ENCODE measurements at regions not wholly inside any gene's neighbourhood (a gene's known extent, or its start where the extent isn't known, plus 50 kb on each side); places are given as distances from the start of the nearest gene placed in this dataset.
"Not testable (repeated sequence)": the region's sequence is repeated elsewhere in the genome, so short reads cannot be mapped to it uniquely, and the experiment has no call there.

- Mint-ChIP-seq H3K4me3 (no peak overlapping the region), H3K36me3 (ENCODE audit: low read depth) (no peaks in the 10 kb centered on the region), H3K27me3 (ENCODE audit: low read depth) (no peaks in the 10 kb centered on the region), H3K27ac (no peak overlapping the region), H3K4me1 (ENCODE audit: low read depth) (no peaks in the 10 kb centered on the region), H3K9me3 (peaks cover 3% of the 10 kb centered on the region)
- no peak for DNase-seq (ENCODE audit: low spot score)
Observed at GRCh38 chrX:122622795-122623194, 561.3 kb upstream of the GRIA3 start.

- Mint-ChIP-seq H3K4me3 (no peak overlapping the region), H3K4me1 (ENCODE audit: low read depth) (no peaks in the 10 kb centered on the region), H3K27ac (no peak overlapping the region), H3K27me3 (ENCODE audit: low read depth) (no peaks in the 10 kb centered on the region), H3K36me3 (ENCODE audit: low read depth) (no peaks in the 10 kb centered on the region), H3K9me3 (peaks cover 3% of the 10 kb centered on the region)
- no peak for DNase-seq (ENCODE audit: low spot score)
Observed at GRCh38 chrX:122625239-122625638, 558.8 kb upstream of the GRIA3 start.

GRCh38 chrX:122625821-122626220, 558.3 kb upstream of the GRIA3 start:
- no peaks in the 10 kb centered on the region for H3K4me1 Mint-ChIP-seq (ENCODE audit: low read depth)
- H3K36me3 Mint-ChIP-seq (ENCODE audit: low read depth), result no peaks in the 10 kb centered on the region
- peaks cover 2% of the 10 kb centered on the region for H3K9me3 Mint-ChIP-seq
- no peak overlapping the region for H3K4me3 Mint-ChIP-seq
- H3K27ac Mint-ChIP-seq, result no peak overlapping the region
- no peaks in the 10 kb centered on the region for H3K27me3 Mint-ChIP-seq (ENCODE audit: low read depth)
- no peak for DNase-seq (ENCODE audit: low spot score)

GRCh38 chrX:122626871-122627270, 557.2 kb upstream of the GRIA3 start:
- H3K9me3 Mint-ChIP-seq, result no peaks in the 10 kb centered on the region
- no peaks in the 10 kb centered on the region for H3K27me3 Mint-ChIP-seq (ENCODE audit: low read depth)
- no peak overlapping the region for H3K27ac Mint-ChIP-seq
- H3K36me3 Mint-ChIP-seq (ENCODE audit: low read depth), result no peaks in the 10 kb centered on the region
- no peak for DNase-seq (ENCODE audit: low spot score)
- no peak overlapping the region for H3K4me3 Mint-ChIP-seq
- H3K4me1 Mint-ChIP-seq (ENCODE audit: low read depth), result no peaks in the 10 kb centered on the region

GRCh38 chrX:122641136-122641535, 542.9 kb upstream of the GRIA3 start:
- Mint-ChIP-seq H3K36me3 (ENCODE audit: low read depth) (no peaks in the 10 kb centered on the region), H3K9me3 (no peaks in the 10 kb centered on the region), H3K27me3 (ENCODE audit: low read depth) (no peaks in the 10 kb centered on the region), H3K27ac (no peak overlapping the region), H3K4me3 (no peak overlapping the region), H3K4me1 (ENCODE audit: low read depth) (no peaks in the 10 kb centered on the region)
- DNase-seq (ENCODE audit: low spot score), result no peak

GRCh38 chrX:122641826-122642225, 542.3 kb upstream of the GRIA3 start:
- no peaks in the 10 kb centered on the region for H3K4me1 Mint-ChIP-seq (ENCODE audit: low read depth)
- no peak for DNase-seq (ENCODE audit: low spot score)
- H3K27ac Mint-ChIP-seq, result no peak overlapping the region
- no peak overlapping the region for H3K4me3 Mint-ChIP-seq
- no peaks in the 10 kb centered on the region for H3K36me3 Mint-ChIP-seq (ENCODE audit: low read depth)
- no peaks in the 10 kb centered on the region for H3K9me3 Mint-ChIP-seq
- no peaks in the 10 kb centered on the region for H3K27me3 Mint-ChIP-seq (ENCODE audit: low read depth)

GRCh38 chrX:122655256-122655655, 528.8 kb upstream of the GRIA3 start:
- not testable (repeated sequence) for H3K4me3 Mint-ChIP-seq; H3K9me3 Mint-ChIP-seq; H3K4me1 Mint-ChIP-seq (ENCODE audit: low read depth); DNase-seq (ENCODE audit: low spot score); H3K27ac Mint-ChIP-seq; H3K36me3 Mint-ChIP-seq (ENCODE audit: low read depth); H3K27me3 Mint-ChIP-seq (ENCODE audit: low read depth)

GRCh38 chrX:122666601-122667000, 517.5 kb upstream of the GRIA3 start:
- Mint-ChIP-seq H3K27ac (no peak overlapping the region), H3K9me3 (no peaks in the 10 kb centered on the region), H3K27me3 (ENCODE audit: low read depth) (no peaks in the 10 kb centered on the region), H3K4me3 (no peak overlapping the region), H3K4me1 (ENCODE audit: low read depth) (no peaks in the 10 kb centered on the region), H3K36me3 (ENCODE audit: low read depth) (no peaks in the 10 kb centered on the region)
- DNase-seq (ENCODE audit: low spot score), result no peak

- Mint-ChIP-seq H3K27ac (no peak overlapping the region), H3K4me3 (no peak overlapping the region), H3K9me3 (no peaks in the 10 kb centered on the region), H3K36me3 (ENCODE audit: low read depth) (no peaks in the 10 kb centered on the region), H3K4me1 (ENCODE audit: low read depth) (no peaks in the 10 kb centered on the region), H3K27me3 (ENCODE audit: low read depth) (no peaks in the 10 kb centered on the region)
- no peak for DNase-seq (ENCODE audit: low spot score)
Observed at GRCh38 chrX:122667667-122668066, 516.4 kb upstream of the GRIA3 start.

- Mint-ChIP-seq H3K4me3 (no peak overlapping the region), H3K27me3 (ENCODE audit: low read depth) (no peaks in the 10 kb centered on the region), H3K36me3 (ENCODE audit: low read depth) (no peaks in the 10 kb centered on the region), H3K9me3 (peaks cover 11% of the 10 kb centered on the region), H3K4me1 (ENCODE audit: low read depth) (no peaks in the 10 kb centered on the region), H3K27ac (no peak overlapping the region)
- DNase-seq (ENCODE audit: low spot score), result no peak
Observed at GRCh38 chrX:122703762-122704161, 480.3 kb upstream of the GRIA3 start.

- no peak for DNase-seq (ENCODE audit: low spot score)
- no peaks in the 10 kb centered on the region for H3K4me1 Mint-ChIP-seq (ENCODE audit: low read depth)
- H3K9me3 Mint-ChIP-seq, result peaks cover 5% of the 10 kb centered on the region
Observed at GRCh38 chrX:122739770-122740169, 444.3 kb upstream of the GRIA3 start.

GRCh38 chrX:122770581-122770980, 413.5 kb upstream of the GRIA3 start:
- Mint-ChIP-seq H3K9me3 (no peaks in the 10 kb centered on the region), H3K4me3 (no peak overlapping the region), H3K4me1 (ENCODE audit: low read depth) (no peaks in the 10 kb centered on the region), H3K36me3 (ENCODE audit: low read depth) (no peaks in the 10 kb centered on the region), H3K27me3 (ENCODE audit: low read depth) (no peaks in the 10 kb centered on the region), H3K27ac (no peak overlapping the region)
- DNase-seq (ENCODE audit: low spot score), result no peak

More at GRCh38 chrX:122739770-122740169, 444.3 kb upstream of the GRIA3 start:
- Mint-ChIP-seq H3K36me3 (ENCODE audit: low read depth) (no peaks in the 10 kb centered on the region), H3K27ac (no peak overlapping the region), H3K4me3 (no peak overlapping the region), H3K27me3 (ENCODE audit: low read depth) (no peaks in the 10 kb centered on the region)

GRCh38 chrX:122771933-122772332, 412.1 kb upstream of the GRIA3 start:
- Mint-ChIP-seq H3K4me3 (no peak overlapping the region), H3K27ac (no peak overlapping the region), H3K27me3 (ENCODE audit: low read depth) (no peaks in the 10 kb centered on the region), H3K4me1 (ENCODE audit: low read depth) (no peaks in the 10 kb centered on the region), H3K9me3 (peaks cover 4% of the 10 kb centered on the region), H3K36me3 (ENCODE audit: low read depth) (no peaks in the 10 kb centered on the region)
- DNase-seq (ENCODE audit: low spot score), result no peak

GRCh38 chrX:122777766-122778165, 406.3 kb upstream of the GRIA3 start:
- peaks cover 4% of the 10 kb centered on the region for H3K9me3 Mint-ChIP-seq
- H3K36me3 Mint-ChIP-seq (ENCODE audit: low read depth), result no peaks in the 10 kb centered on the region
- no peak overlapping the region for H3K27ac Mint-ChIP-seq
- DNase-seq (ENCODE audit: low spot score), result no peak
- no peaks in the 10 kb centered on the region for H3K27me3 Mint-ChIP-seq (ENCODE audit: low read depth)
- no peaks in the 10 kb centered on the region for H3K4me1 Mint-ChIP-seq (ENCODE audit: low read depth)
- no peak overlapping the region for H3K4me3 Mint-ChIP-seq

- Mint-ChIP-seq H3K9me3 (no peaks in the 10 kb centered on the region), H3K27me3 (ENCODE audit: low read depth) (no peaks in the 10 kb centered on the region), H3K27ac (no peak overlapping the region), H3K36me3 (ENCODE audit: low read depth) (no peaks in the 10 kb centered on the region), H3K4me1 (ENCODE audit: low read depth) (no peaks in the 10 kb centered on the region), H3K4me3 (no peak overlapping the region)
- no peak for DNase-seq (ENCODE audit: low spot score)
Observed at GRCh38 chrX:122783918-122784317, 400.2 kb upstream of the GRIA3 start.

Data from T-helper 2 cell treated with Interferon-gamma antibody and Interleukin-4, amounts not matched to agents 5 μg/mL and 100 μg/mL, for 36 hours (primary cell).